Activated T-helper 9 cell treated with anti-CD3 and anti-CD28 coated beads, Interleukin-2, amount 50 U/mL, for 16 hours (primary cell): ENCODE measurements at regions not wholly inside any gene's neighbourhood (a gene's known extent, or its start where the extent isn't known, plus 50 kb on each side); places are given as distances from the start of the nearest gene placed in this dataset.

Experiments used
- DNase-seq: peaks from one replicate; pipeline ENCODE4 v3.0.0-alpha.2; 2020; ENCODE audit warnings: low read depth

DNA sequence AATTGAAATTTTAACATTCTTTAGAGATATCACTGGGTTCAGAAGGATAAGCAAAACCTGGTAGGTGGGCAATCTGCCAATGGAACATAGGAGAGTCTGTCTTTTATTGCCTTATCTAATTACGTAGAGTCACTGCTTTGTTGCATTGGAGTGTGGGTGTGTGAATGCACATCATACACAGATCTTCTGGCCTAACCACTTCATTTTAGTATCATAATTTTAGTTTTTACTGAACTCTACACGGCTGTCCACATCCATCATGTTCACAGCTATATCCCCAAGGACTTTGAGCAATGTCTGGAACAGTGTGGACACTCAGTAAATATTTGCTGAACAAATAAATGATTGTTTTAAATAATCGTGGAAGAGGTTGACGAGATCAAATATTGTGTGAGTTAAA lies 104.6 kb upstream of the AKIRIN2 start:
- DNase-seq: no peak

DNA sequence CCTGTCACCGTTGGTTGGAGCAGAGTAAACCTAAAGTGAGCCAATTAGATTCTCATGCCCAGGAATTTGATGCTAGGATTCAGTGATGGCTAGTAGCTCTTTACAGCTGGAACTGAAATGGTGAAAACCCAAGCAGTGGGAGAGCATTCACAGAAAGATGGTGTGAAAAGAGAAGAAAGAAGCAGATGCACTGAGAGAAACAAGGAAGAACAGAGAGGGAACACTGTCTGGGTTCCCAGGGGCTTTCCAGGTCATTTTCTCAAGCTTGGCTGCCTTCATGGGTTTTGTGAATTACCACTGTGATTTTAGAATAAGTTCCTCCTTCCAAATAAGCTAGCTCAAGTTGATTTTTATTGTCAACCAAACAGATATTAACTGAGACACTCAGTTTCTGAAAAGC lies 104.1 kb upstream of the AKIRIN2 start:
- no peak for DNase-seq

DNA sequence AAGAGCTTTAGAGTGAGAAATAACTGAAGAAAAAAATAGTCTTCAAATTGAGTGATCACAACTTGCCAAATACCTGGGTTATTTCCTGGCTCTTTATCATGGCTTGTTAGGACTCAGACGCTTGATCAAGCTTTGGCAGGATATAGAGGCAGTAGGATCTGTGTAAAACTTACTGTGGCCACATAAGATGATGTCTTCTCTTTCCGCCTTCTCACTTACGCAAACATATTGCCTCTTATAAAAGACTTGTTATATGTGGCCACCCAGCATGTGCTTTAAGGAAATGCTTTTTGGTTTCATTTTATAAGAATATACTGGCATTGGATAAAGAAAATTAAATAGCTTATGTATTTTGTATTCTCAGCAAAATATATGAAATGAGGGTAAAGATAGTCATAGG lies 101.8 kb upstream of the AKIRIN2 start:
- no peak for DNase-seq

DNA sequence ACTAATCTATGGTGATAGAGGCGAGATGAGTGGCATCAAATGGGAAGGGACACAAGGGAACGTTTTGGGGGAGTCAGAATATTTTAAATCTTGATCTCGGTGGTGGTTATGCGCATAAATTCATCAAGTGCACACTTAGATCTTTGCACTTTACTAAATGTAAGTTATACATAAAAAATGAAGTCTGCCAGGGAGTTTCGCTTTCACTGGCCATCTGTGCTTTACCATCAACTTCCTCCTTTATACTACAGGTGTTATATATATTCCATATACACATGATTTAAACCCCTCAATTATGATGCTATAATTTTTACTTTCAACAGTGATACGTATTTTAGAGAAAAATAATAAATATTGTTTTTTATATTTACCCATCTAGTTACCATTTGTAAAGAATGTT lies 97.6 kb upstream of the AKIRIN2 start:
- DNase-seq: no peak

DNA sequence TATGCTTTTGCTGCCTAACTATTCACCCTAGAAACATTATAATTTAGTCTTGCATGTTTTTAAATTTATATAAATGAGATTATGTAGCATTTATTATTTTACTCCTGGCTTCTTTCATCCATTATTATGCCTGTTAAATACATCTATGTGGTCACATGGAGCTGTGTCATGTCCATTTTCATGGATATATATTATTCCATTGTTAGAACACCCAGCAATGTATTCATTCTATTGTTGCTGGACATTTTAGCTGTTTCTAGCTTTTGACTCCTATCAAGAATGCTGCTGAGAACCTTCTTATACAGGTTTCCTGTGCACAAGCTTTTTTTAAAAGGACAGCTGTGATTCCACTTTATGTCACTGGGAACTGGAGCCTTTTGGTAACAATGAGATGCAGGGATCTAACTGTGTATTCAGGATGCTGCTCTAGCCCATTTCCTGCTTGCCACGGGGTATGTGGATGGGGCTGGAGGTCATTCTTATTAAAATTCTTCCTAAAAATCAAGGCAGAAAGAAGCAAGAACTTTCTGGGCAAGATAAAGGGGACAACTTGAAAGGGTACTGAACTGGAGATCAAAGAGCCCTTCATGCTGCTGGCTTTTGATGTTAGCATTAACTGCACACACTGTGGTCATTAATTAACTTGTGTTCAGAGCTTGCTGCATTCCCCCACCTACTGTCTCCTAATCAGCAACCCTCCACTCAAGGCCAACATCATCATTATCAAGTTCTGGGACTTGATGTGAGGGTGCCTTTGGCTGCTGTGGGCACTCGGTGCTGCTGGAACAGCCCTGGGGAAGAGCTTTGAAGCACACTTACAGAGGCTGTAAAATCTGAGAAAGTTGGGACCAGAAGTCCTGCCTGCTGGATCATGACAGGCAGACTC lies 96.6 kb upstream of the AKIRIN2 start:
- no peak for DNase-seq

DNA sequence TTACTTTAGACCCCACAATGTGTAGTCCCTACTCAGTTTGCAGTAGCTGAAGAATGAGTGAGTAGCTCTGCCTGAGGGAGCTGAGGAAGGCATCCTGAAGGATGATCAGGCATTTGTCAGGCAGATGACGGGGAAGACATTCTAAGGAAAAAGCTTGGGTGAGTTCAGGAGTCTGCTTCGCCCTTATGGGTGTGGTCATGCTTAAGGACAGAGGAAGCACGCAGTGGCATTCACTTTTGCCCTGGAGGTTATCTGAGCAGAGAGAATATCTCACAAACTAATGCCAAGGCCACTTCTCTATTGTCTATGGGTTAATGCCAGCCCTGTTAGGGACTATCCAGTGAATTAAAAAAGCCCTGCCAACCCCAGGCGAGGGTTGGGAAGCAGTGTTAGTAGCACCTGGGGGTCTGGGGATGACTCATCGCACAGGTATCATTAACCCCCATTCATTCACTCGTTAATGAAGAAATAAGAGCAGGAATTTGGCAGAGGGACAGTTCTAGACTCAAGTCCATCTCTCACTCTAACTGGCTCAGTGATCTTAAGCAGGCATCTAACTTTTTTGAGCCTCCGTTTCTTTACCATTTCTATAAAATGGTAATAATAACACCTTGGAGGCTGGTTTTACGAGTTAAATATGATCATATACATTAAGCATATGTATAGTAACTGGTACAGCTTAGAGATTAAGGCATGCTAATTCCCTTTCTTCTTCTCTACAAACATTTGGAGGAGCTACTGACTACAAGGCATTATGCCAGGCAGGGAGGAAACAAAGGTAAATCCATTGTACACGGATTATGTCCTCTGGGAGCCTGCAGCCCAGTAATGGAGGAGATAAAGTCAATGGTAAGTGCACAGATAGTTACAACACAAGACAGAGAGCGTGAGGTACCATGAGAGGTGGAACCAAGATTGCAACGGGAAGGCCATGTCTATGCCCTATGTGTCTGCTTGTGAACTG lies 93.2 kb upstream of the AKIRIN2 start:
- no peak for DNase-seq

DNA sequence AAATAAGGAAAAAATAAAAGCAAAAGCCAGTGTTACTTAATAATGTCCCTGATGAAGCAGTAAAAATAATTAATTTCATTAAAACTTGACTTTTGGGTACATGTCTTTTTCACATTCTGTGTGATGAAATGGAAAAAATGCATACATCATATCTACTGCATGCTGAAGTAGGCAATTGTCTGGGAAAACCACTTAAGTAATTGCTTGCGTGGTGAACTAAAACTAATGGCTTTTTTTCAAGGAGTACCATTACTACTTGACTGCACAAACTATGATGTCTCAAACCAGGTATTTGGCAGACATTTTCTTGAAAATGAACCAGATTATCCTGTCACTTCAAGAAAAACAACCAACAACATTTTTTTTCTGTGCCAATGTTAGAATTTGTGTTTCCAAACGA lies 91.3 kb upstream of the AKIRIN2 start:
- no peak for DNase-seq

DNA sequence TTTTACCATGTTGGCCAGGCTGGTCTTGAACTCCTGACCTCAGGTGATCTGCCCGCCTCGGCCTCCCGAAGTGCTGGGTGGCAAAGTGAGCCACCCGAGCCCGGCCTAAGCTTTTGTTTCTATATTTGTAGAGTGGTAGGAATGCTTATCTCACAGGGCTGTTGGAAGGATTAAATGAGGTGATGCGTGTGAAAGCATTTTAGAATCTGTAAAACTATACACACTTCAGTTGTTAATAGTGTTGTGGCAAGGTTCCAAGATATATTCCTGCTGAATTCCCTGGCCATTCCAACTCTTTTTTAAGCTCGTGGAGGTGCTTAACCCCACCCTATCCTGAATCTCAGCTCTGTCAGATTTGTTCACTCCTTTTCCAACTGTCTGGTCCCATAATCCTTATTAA lies 89.9 kb upstream of the AKIRIN2 start:
- DNase-seq: no peak

DNA sequence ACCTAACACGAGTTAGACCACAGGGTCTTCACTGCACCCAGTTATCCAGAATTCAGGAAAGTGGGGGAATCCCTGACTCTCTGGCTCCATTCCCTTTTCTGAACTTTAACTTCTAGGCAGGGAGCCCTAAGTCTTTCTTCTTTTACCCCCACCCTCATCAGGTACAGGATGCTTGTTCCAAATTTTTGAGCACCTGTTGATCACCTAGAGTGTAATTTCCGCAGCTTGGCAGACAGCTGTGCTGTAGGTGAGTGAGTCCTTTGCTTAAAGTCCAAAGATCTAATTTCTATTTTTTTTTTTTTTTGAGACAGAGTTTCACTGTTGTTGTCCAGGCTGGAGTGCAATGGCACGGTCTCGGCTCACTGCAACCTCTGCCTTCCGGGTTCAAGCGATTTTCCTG lies 89.5 kb upstream of the AKIRIN2 start:
- DNase-seq: no peak

DNA sequence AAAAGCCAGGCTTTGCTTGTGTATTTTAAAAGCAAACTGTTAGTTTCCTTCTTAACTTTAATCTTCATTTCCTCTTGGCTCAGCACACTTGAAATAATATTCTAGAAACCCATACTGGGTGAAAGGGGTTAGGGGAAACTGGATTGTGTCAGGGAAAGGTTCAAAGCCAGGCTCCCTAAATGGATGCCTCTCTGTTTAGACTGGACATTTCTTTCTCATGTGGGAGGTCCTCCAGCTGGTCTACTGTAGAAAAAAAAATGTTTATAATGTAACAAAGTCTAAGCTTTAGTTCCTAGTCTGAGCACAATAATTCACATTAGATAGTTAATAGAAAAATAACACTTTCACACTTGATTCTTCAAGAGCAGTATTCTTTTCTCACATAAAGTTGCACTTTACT lies 89.0 kb upstream of the AKIRIN2 start:
- DNase-seq: no peak

DNA sequence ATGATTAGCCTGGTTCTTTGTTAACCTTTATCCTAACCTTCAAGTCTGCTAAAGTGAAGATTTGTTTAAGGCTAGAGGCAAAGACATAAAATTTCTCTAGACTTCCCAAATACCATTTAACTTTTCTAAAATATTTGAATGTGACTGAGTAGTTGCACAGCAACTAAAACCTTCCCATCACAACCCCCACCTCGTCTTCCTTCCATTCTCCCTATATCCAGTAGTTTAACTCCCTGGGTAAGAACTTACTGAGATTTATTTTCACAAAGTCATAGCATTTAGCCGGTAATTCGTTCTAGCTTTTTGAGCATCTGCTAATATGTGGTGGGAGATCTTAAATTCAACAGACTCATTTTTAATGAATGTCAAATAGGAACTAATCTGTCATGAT lies 87.9 kb upstream of the AKIRIN2 start:
- DNase-seq: no peak

DNA sequence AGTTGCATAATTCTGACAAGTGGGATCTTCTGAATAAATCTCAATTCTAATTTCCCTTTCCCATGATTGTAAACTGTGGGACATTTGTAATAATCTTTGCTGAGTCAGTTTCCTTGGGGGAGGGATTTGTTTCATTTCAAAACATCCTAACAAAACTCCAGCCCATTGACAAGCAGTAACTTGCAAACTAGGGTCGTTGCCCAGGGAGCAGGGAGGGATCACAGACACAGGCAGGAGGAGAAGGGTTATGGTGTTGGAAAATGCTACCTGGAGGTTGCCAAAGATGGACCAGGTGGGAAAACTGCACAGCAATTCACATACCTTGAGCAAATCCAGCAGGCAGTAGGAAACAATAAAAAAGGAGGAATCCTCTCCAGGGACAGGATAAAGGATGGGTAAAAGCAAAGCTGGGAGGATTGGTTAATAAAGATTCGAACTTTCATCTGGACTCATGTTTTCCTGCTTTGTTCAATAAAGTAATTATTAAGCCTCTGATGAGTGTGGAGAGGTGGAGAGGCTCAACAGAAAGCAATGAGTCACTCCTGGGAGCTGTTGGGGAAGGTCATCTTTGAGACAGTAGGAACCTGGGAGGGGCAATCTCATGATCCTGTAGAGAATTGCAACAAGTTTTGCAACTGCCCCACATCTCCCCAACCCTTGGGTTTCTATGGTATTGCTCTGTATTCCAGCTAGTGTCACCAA lies 87.3 kb upstream of the AKIRIN2 start:
- no peak for DNase-seq

DNA sequence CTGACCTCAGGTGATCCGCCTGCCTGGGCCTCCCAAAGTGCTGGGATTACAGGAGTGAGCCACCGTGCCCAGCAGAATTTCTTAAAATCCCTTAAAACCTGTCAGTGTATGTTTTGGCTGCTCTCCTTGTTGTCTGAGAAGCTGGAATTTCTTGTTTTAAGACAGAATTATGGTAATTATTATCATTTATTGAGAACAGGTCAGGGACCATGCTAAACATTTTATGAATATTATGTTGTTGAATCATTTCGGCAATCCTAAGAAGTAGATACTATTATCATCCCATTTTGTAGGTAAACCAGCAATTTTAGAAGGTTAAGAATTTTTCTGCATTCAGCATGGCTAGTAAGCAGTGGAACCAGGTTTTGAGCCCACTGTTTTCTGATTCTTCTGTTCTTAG lies 86.1 kb upstream of the AKIRIN2 start:
- no peak for DNase-seq

DNA sequence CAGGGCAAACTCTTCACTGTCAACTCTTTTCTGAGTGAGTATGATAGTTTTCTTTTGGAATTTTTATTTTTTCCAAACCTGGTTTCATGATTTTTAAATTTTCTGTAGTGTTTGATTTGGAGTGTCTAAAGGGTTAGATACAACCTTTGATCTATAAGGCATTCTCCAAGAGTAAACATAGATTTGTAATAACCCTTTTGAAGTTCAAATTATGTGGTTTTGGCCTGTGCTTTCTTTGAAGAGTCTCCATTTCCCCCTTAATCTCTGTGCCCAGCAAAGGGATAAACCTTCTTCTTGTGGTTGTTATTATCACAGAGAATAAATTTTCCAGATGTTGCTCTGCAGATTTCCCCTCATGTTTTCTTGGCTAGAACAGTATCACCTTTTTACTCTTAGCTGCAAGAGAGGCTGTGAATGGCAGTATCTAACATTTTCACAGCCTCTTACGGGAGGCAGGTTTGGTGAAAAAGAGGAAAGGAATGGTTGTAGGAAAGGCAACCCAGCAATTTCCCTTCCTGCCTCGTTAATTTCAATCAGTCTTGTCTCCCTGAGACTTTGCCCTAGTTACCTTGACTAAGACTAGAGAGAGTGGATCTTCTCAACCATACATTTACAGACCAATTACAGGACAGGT lies 83.3 kb upstream of the AKIRIN2 start:
- no peak for DNase-seq

DNA sequence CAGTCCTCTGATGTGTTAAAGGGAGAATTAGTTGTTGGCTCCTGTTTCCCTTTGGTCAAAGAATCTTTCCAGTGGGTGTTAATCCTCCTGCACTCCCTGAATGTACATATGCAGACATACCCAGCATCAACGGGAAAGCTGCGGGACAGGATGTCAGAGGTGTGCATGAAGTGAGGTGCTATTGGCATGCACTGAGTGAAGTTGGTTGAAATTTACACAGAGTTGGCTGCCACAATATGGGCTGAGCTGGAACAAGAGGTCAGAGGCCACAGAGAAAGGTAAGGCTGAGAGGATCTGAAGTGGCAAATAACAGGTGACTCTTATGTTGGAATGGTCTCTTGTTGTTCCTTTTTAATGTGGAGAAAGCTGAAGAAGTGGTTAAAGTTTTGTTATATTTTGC lies 82.7 kb upstream of the AKIRIN2 start:
- no peak for DNase-seq

DNA sequence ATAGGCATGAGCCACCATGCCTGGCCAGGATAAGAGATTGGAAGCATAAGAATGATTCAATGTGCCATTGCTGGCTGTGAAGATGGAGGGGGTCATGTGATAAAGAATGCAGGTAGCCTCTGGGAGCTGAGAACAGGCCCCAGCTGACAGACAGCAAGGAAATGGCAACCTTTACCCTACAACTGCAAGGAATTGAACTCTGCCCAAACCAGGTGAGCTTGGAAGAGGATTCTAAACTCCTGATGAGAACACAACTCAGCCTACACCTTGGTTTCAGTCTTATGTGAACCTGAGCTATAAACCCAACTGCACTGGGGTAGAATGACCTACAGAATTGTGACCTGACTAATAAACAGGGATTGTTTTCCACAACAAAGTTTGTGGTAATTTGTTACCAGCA lies 82.0 kb upstream of the AKIRIN2 start:
- no peak for DNase-seq

DNA sequence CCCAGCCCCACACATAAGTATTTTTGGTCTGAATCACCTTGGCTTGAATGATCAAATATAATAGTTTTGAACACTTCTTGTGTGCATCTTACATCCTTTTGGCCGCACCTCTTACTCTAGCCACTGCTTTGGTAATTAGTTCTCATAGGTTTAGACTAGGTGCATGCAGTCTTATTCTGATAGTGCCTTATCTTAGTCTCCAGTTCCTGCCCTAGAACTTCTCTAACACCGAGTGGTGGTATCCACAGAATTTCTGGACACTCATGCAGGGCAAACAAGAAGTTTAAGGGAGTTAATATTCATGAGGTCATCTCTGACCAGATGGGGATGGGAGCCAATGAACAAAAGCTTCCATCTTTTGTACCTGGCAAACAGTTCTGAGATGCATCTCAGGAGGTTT lies 77.5 kb upstream of the AKIRIN2 start:
- no peak for DNase-seq

DNA sequence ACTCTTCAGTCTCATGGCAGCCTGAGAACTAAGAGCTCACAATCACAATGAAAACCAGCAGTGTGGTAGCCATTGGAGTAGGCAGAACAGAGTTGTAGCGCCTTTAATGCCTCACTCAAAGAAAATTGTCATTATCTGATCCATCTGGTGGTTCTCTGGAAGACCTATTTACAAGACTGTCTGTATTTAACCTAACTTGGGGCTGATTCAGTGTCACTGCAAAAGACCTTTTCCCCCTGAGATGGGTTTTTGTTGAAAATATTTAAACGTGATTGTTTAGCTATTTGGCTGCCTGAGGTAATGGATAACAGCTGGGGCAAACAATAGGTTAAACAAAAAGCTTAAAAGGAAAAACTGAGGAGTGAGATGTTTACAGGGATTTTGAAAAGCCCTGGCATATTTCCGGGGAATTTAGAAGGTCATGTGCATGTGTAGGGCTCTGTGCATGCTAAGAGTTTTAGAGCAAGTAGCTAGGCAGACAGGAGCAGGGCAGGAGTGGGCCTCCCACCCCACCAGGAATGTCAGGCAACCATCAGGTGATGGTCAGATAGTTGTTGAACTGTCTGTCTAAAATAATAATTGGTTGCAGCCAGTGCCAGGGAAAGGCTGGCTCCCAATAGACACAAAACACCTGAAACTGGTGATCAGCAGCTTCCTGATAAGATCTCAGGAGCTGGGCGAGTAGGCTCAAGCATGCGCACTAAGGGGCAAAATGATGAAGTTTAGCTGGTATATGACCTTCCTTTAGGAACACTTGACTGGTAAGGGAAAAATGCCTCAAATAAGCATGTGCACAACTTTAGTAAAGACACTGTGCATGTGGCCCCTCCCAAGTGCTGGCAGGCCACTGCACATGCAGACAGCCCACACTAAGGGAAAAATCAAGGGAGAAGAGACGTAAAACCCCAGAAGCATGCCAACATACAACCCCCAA lies 70.8 kb upstream of the AKIRIN2 start:
- DNase-seq: no peak

DNA sequence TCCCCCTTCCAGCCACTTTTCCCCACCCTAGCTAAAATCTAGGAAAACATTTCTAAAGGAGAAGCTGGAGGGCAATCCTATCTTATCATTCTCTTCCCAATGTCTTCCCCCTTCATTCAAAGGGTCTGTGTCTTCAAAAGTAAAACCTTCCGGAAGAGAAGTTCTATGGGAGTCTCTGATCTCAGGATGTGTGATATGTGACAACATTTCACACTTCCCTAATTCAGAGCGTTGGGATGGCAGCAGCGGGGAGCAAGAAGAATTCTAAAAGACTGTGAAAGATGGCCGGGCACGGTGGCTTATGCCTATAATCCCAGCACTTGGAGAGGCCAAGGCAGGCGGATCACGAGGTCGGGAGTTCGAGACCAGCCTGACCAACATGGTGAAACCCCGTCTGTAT lies 65.4 kb upstream of the AKIRIN2 start:
- DNase-seq: no peak

DNA sequence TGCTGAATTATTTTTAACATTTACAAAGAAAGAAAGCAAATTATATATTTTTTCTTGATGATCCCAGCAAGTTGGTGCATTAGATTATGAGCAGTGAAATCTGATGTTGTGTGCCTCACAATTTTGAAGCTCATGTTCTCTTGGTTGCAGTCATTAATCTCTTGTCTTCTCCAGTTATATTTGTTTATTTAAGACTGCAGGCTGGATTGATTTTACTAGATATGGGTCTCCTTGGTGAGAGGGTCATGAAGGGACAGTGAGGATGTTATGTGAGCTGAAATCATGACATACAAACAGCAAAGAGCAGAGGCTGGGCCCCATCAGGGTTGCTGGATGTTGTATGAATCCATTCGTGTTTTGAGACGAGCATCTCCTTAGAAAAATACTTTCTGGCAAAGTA lies 64.2 kb upstream of the AKIRIN2 start:
- DNase-seq: no peak

DNA sequence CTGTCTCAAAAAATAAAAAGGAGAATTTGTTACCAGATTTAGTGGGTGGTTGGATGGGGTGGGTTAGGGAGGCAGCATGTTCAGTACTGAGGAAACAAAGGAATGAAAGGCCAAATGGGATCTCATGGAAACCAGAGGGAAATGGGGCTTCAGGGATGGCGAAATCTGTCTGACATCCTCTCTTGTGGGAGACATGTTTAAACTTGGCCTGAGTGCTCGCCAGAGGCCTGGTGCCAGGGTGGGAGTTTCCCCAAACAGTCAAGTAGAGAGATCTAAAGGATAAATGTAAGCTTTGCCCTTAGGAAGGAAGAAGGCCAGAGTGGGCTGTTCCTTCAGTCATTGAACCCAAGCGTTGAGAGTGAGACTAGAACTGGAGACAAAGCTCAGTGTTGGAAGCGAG lies 61.9 kb upstream of the AKIRIN2 start:
- DNase-seq: no peak
